Fibroblast of mammary gland (primary cell): ENCODE measurements at regions not wholly inside any gene's neighbourhood (a gene's known extent, or its start where the extent isn't known, plus 50 kb on each side); places are given as distances from the start of the nearest gene placed in this dataset.
A peak's percentile ranks its signal among the peaks of the same experiment; 100 is the strongest.
"Not testable (repeated sequence)": the region's sequence is repeated elsewhere in the genome, so short reads cannot be mapped to it uniquely, and the experiment has no call there.

Experiments used
- DNase-seq: peaks from one replicate; pipeline ENCODE4 v3.0.0-alpha.2; 2010; ENCODE audit warnings: low read depth
- H3K4me3 ChIP-seq: 2 replicates; pipeline ENCODE4 v1.5.1; 2011; ENCODE audit warnings: low read depth, mild to moderate bottlenecking, low read length, moderate library complexity; ENCODE audit not compliant: control insufficient read depth
- CTCF ChIP-seq: conservative IDR thresholded peaks from 2 replicates; pipeline ENCODE4 v1.5.1; 2011; ENCODE audit warnings: low read depth, low read length, inconsistent platforms; ENCODE audit not compliant: control insufficient read depth, insufficient read depth

GRCh38 chr9:7636838-7637467, 162.6 kb downstream of the DMAC1 start:
- DNase-seq = no peak
- TF ChIP-seq CTCF = no peak
- no peak overlapping the region for H3K4me3 ChIP-seq

GRCh38 chr9:7636309-7636708, 163.3 kb downstream of the DMAC1 start:
- TF ChIP-seq CTCF = no peak
- DNase-seq = no peak
- H3K4me3 ChIP-seq = no peak overlapping the region

GRCh38 chr9:7626571-7627029, 173.0 kb downstream of the DMAC1 start:
- H3K4me3 ChIP-seq, DNase-seq: not testable (repeated sequence)

- no peak overlapping the region for H3K4me3 ChIP-seq
- DNase-seq = no peak
- TF ChIP-seq CTCF = no peak
Measured at GRCh38 chr9:7622481-7622880, 177.1 kb downstream of the DMAC1 start.

GRCh38 chr9:7615344-7615743, 184.2 kb downstream of the DMAC1 start:
- no peak for TF ChIP-seq CTCF
- no peak for DNase-seq

GRCh38 chr9:7613931-7614330, 185.6 kb downstream of the DMAC1 start:
- DNase-seq = no peak
- no peak overlapping the region for H3K4me3 ChIP-seq
- no peak for TF ChIP-seq CTCF

More at GRCh38 chr9:7615344-7615743, 184.2 kb downstream of the DMAC1 start:
- no peak overlapping the region for H3K4me3 ChIP-seq

GRCh38 chr9:7608261-7608660, 191.3 kb downstream of the DMAC1 start:
- no peak for TF ChIP-seq CTCF
- DNase-seq = peak; percentile 14
- H3K4me3 ChIP-seq = no peak overlapping the region
